SK-N-SH (cell line): ENCODE measurements at regions not wholly inside any gene's neighbourhood (a gene's known extent, or its start where the extent isn't known, plus 50 kb on each side); places are given as distances from the start of the nearest gene placed in this dataset.

ENCODE experiments used
- CTCF ChIP-seq: fragments of 200-600 bp; sonication (generic); IDR thresholded peaks from 2 replicates; pipeline ENCODE4 v1.6.1; 2017; ENCODE audit warnings: antibody characterized with exemption, mild to moderate bottlenecking, moderate library complexity
- RAD21 ChIP-seq: IDR thresholded peaks from 2 replicates; pipeline ENCODE4 v1.6.1; 2012; ENCODE audit warnings: mild to moderate bottlenecking, low read length
- RCOR1 ChIP-seq: fragments of 150-350 bp; IDR thresholded peaks from 2 replicates; pipeline ENCODE4 v1.6.1; 2017; ENCODE audit warnings: antibody characterized with exemption, low read length
- TF ChIP-seq, protein P1 (sequence below): IDR thresholded peaks from 2 replicates; pipeline ENCODE4 v1.4.0; 2012; ENCODE audit warnings: low read depth, borderline replicate concordance
- TF ChIP-seq, protein P2 (sequence below): IDR thresholded peaks from 2 replicates; pipeline ENCODE4 v1.4.0; 2012; ENCODE audit warnings: low read depth

DNA sequence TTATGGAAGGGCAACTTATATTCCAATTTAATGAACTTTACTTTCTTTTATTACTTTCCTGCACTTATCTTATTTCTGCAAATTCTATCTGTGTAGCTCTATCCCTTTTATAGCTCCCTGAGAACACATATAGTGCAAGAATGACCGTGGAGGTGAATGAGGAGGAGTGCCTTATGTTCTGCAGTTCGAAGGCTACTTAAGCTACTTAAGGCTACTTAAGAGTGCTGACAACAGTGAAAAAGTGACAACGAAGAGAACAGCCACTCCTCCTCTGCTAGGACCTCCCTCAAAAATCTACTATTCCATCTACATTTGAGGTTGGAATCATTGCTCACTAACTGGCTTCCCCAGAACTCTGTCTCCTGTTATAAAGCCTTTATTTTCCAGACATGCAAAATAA lies 1365.7 kb upstream of the C9orf72 start:
- TF ChIP-seq CTCF: no peak
- TF ChIP-seq, protein P1, sequence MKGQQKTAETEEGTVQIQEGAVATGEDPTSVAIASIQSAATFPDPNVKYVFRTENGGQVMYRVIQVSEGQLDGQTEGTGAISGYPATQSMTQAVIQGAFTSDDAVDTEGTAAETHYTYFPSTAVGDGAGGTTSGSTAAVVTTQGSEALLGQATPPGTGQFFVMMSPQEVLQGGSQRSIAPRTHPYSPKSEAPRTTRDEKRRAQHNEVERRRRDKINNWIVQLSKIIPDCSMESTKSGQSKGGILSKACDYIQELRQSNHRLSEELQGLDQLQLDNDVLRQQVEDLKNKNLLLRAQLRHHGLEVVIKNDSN: no peak
- TF ChIP-seq RAD21: no peak
- TF ChIP-seq RCOR1: no peak
- TF ChIP-seq, protein P2, sequence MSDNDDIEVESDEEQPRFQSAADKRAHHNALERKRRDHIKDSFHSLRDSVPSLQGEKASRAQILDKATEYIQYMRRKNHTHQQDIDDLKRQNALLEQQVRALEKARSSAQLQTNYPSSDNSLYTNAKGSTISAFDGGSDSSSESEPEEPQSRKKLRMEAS: no peak
